ENCODE measurements at regions not wholly inside any gene's neighbourhood (a gene's known extent, or its start where the extent isn't known, plus 50 kb on each side); places are given as distances from the start of the nearest gene placed in this dataset.

DNA sequence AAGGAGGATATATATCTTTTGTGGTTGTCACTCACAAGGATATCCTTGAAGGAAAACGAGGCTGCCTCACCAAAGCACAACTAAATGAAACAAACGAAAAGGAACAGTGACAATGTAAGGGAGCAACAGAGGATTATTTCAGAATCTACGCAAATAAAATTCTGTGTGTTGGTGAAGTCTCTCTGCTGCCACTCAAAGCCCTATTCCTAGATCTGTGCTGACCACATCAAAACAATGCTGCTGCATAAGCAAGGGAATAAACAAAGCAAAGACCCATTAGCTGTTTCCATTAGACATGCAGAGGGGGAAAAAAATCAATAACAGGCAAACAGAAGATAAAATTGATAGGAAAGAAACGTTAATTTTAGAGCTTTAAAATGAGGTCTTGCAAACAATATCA is 204.4 kb downstream of the MZT1 start:
- no peak overlapping the region for H3K9ac ChIP-seq (ENCODE audit: low read depth, low read length, poor library complexity)
- H2AK5ac ChIP-seq (ENCODE audit: low read depth, low read length) = no peak overlapping the region
- no peak overlapping the region for H2AFZ ChIP-seq (ENCODE audit: low read length)
- H3K9me3 ChIP-seq (replicated peaks in 1 of 2; ENCODE audit: control insufficient read depth in 2 of 2, insufficient read depth in 1 of 2, low read depth in 1 of 2, low read length in 2 of 2) = no peaks in the 10 kb centered on the region
- no peak overlapping the region for H2BK12ac ChIP-seq (ENCODE audit: low read length)
- no peak overlapping the region for H3K14ac ChIP-seq (ENCODE audit: low read length)
- no peak overlapping the region for H2BK15ac ChIP-seq (ENCODE audit: low read length)
- H2BK5ac ChIP-seq (ENCODE audit: low read length) = no peak overlapping the region
- H3K4ac ChIP-seq (ENCODE audit: low read length) = no peak overlapping the region
- no peak overlapping the region for H3K4me2 ChIP-seq (ENCODE audit: insufficient read depth, low read length, poor library complexity, severe bottlenecking)
- DNase-seq (ENCODE audit: low spot score) = no peak
- peaks cover 0 to 44% (median 0%) of the 10 kb centered on the region in 3 experiments for H3K27me3 ChIP-seq (ENCODE audit: control insufficient read depth in 3 of 3, insufficient read depth in 3 of 3, low read depth in 1 of 3, low read length in 3 of 3)
- no peak overlapping the region for H2BK120ac ChIP-seq (ENCODE audit: low read depth, low read length)
- no peak overlapping the region for H4K8ac ChIP-seq (ENCODE audit: low read depth, low read length)
- no peaks in the 10 kb centered on the region for H3K79me1 ChIP-seq (ENCODE audit: low read depth, low read length)
- WGBS, 2 donors (ENCODE audit: extremely low coverage in 2 of 2, insufficient read length in 2 of 2, insufficient replicate concordance in 1 of 2) = no CpG with 5 or more reads among the region's 4 CpGs
- H3K4me1 ChIP-seq (ENCODE audit: control insufficient read depth in 2 of 2, insufficient read depth in 1 of 2, low read depth in 1 of 2, low read length in 2 of 2) = no peaks in the 10 kb centered on the region
- no peak overlapping the region for H3K18ac ChIP-seq (ENCODE audit: low read length)
- no peaks in the 10 kb centered on the region for H3K36me3 ChIP-seq (replicated peaks in 1 of 2; ENCODE audit: control insufficient read depth in 2 of 2, insufficient read depth in 2 of 2, low read length in 2 of 2)
- no peak overlapping the region for H3K27ac ChIP-seq (replicated peaks; ENCODE audit: low read length)
- no peak overlapping the region for H3K4me3 ChIP-seq (ENCODE audit: low read length in 2 of 2)
- no peak overlapping the region for H4K91ac ChIP-seq (ENCODE audit: low read depth, low read length, poor library complexity)
- no peak overlapping the region for H3K23ac ChIP-seq (ENCODE audit: low read depth, low read length, poor library complexity)

DNA sequence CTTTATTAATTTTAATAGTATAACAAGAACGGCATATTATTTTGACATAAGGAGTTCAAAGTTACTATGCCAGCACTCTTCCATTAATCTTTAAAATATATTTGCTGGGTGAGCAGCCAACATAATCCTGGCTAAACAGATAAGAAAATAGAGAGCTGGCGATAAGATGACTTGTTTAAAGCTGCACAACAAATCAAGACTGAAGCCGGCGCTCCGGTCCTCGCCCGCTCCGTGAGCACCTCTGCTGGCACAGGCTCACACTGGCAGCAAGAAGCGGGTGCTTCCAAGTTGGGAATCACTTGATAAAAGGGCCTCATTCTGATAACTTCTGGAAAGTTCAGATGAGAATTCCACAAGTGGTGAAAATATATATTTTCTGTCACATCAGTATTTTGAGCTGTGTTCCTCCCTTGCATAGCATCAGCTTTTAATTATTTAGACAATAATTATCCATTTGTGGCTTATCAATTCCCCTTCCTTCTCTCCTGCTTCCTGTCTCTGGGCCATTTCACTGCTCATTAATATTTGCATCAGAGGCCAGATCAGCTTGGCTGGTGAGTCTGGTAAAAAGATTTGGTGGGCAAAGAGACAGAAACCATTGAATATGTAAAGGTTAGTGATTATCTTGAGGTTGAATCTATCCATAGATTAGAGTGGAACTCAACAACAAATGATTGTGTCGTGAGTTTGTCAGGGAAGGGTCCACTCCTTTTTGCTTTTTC is 205.3 kb downstream of the MZT1 start:
- H2BK120ac ChIP-seq (ENCODE audit: low read depth, low read length) = no peak overlapping the region
- no peak overlapping the region for H3K27ac ChIP-seq (replicated peaks; ENCODE audit: low read length)
- H2AK5ac ChIP-seq (ENCODE audit: low read depth, low read length) = no peak overlapping the region
- no peak overlapping the region for H2AFZ ChIP-seq (ENCODE audit: low read length)
- no peak overlapping the region for H3K14ac ChIP-seq (ENCODE audit: low read length)
- H3K4me1 ChIP-seq (ENCODE audit: control insufficient read depth in 2 of 2, insufficient read depth in 1 of 2, low read depth in 1 of 2, low read length in 2 of 2) = no peaks in the 10 kb centered on the region
- H4K91ac ChIP-seq (ENCODE audit: low read depth, low read length, poor library complexity) = no peak overlapping the region
- DNase-seq (ENCODE audit: low spot score) = no peak
- no peak overlapping the region for H2BK15ac ChIP-seq (ENCODE audit: low read length)
- no CpG with 5 or more reads among the region's 10 CpGs for WGBS, 2 donors (ENCODE audit: extremely low coverage in 2 of 2, insufficient read length in 2 of 2, insufficient replicate concordance in 1 of 2)
- H3K27me3 ChIP-seq (ENCODE audit: control insufficient read depth in 3 of 3, insufficient read depth in 3 of 3, low read depth in 1 of 3, low read length in 3 of 3) = peaks cover 0 to 51% (median 0%) of the 10 kb centered on the region in 3 experiments
- no peak overlapping the region for H3K18ac ChIP-seq (ENCODE audit: low read length)
- H3K4ac ChIP-seq (ENCODE audit: low read length) = no peak overlapping the region
- H2BK5ac ChIP-seq (ENCODE audit: low read length) = no peak overlapping the region
- no peak overlapping the region for H3K9ac ChIP-seq (ENCODE audit: low read depth, low read length, poor library complexity)
- H3K4me2 ChIP-seq (ENCODE audit: insufficient read depth, low read length, poor library complexity, severe bottlenecking) = no peak overlapping the region
- H4K8ac ChIP-seq (ENCODE audit: low read depth, low read length) = no peak overlapping the region
- H2BK12ac ChIP-seq (ENCODE audit: low read length) = no peak overlapping the region
- no peak overlapping the region for H3K23ac ChIP-seq (ENCODE audit: low read depth, low read length, poor library complexity)
- no peaks in the 10 kb centered on the region for H3K36me3 ChIP-seq (replicated peaks in 1 of 2; ENCODE audit: control insufficient read depth in 2 of 2, insufficient read depth in 2 of 2, low read length in 2 of 2)
- no peaks in the 10 kb centered on the region for H3K9me3 ChIP-seq (replicated peaks in 1 of 2; ENCODE audit: control insufficient read depth in 2 of 2, insufficient read depth in 1 of 2, low read depth in 1 of 2, low read length in 2 of 2)
- no peaks in the 10 kb centered on the region for H3K79me1 ChIP-seq (ENCODE audit: low read depth, low read length)
- H3K4me3 ChIP-seq (ENCODE audit: low read length in 2 of 2) = no peak overlapping the region

DNA sequence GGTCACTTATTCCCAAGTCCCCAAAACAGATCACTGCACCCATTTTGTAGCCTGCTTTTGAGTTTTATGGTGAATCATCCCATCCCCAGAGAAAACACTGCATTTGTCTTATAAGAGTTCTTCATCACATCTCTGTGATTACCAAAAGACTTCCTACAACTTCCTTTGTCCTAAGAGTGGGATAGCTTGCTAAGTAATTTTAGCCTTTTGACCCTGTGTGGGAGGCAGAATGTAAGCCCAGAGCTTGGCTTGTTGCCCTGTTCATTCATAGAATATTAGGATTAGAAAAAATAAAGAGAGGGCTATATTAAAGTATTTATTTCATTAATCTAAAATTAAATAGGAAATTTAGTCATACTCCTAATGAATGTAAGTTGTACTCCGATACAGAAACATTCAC is 213.3 kb downstream of the MZT1 start:
- Histone ChIP-seq H3K27me3 (ENCODE audit: control insufficient read depth in 3 of 3, insufficient read depth in 3 of 3, low read depth in 1 of 3, low read length in 3 of 3) (peaks cover 0 to 13% (median 0%) of the 10 kb centered on the region in 3 experiments), H3K4me1 (ENCODE audit: control insufficient read depth in 2 of 2, insufficient read depth in 1 of 2, low read depth in 1 of 2, low read length in 2 of 2) (peaks cover 0 to 13% of the 10 kb centered on the region in 2 donors), H3K18ac (ENCODE audit: low read length) (no peak overlapping the region), H4K8ac (ENCODE audit: low read depth, low read length) (no peak overlapping the region), H2AFZ (ENCODE audit: low read length) (no peak overlapping the region), H3K79me1 (ENCODE audit: low read depth, low read length) (no peaks in the 10 kb centered on the region), H3K23ac (ENCODE audit: low read depth, low read length, poor library complexity) (no peak overlapping the region), H2AK5ac (ENCODE audit: low read depth, low read length) (no peak overlapping the region), H3K9ac (ENCODE audit: low read depth, low read length, poor library complexity) (no peak overlapping the region), H2BK120ac (ENCODE audit: low read depth, low read length) (no peak overlapping the region), H3K4ac (ENCODE audit: low read length) (no peak overlapping the region), H2BK15ac (ENCODE audit: low read length) (no peak overlapping the region), H3K9me3 (replicated peaks in 1 of 2; ENCODE audit: control insufficient read depth in 2 of 2, insufficient read depth in 1 of 2, low read depth in 1 of 2, low read length in 2 of 2) (no peaks in the 10 kb centered on the region), H3K27ac (replicated peaks; ENCODE audit: low read length) (no peak overlapping the region), H2BK12ac (ENCODE audit: low read length) (no peak overlapping the region), H3K14ac (ENCODE audit: low read length) (no peak overlapping the region), H3K4me2 (ENCODE audit: insufficient read depth, low read length, poor library complexity, severe bottlenecking) (no peak overlapping the region), H3K36me3 (replicated peaks in 1 of 2; ENCODE audit: control insufficient read depth in 2 of 2, insufficient read depth in 2 of 2, low read length in 2 of 2) (no peaks in the 10 kb centered on the region), H2BK5ac (ENCODE audit: low read length) (no peak overlapping the region), H4K91ac (ENCODE audit: low read depth, low read length, poor library complexity) (no peak overlapping the region), H3K4me3 (ENCODE audit: low read length in 2 of 2) (no peak overlapping the region)
- DNase-seq (ENCODE audit: low spot score) = no peak
- no CpG with 5 or more reads among the region's 1 CpG for WGBS, 2 donors (ENCODE audit: extremely low coverage in 2 of 2, insufficient read length in 2 of 2, insufficient replicate concordance in 1 of 2)

DNA sequence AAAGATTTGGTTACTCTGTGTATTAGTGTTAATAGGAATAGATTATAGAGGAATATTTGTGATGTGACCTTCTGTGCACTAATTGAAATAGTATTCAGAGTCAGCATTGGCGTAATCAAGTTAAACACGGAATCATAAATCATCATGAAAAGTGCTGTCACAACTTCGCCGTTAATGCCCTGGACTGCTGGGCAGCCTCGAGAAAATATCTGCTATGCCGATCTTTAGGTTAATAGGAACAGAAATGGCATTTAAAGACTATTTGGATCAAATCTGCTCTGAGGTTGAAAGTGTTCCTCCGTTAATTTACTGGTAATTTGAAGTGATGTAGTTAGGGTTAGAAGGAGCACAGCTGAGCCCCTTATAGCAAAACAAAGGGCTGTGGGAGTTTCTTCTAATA is 219.0 kb downstream of the MZT1 start:
- Histone ChIP-seq H2BK5ac (ENCODE audit: low read length) (no peak overlapping the region), H3K79me1 (ENCODE audit: low read depth, low read length) (no peaks in the 10 kb centered on the region), H3K4me3 (ENCODE audit: low read length in 2 of 2) (no peak overlapping the region), H3K4ac (ENCODE audit: low read length) (no peak overlapping the region), H3K23ac (ENCODE audit: low read depth, low read length, poor library complexity) (no peak overlapping the region), H3K4me2 (ENCODE audit: insufficient read depth, low read length, poor library complexity, severe bottlenecking) (no peak overlapping the region), H3K36me3 (replicated peaks in 1 of 2; ENCODE audit: control insufficient read depth in 2 of 2, insufficient read depth in 2 of 2, low read length in 2 of 2) (no peaks in the 10 kb centered on the region), H2AFZ (ENCODE audit: low read length) (no peak overlapping the region), H3K9ac (ENCODE audit: low read depth, low read length, poor library complexity) (no peak overlapping the region), H3K27ac (replicated peaks; ENCODE audit: low read length) (no peak overlapping the region), H2BK12ac (ENCODE audit: low read length) (no peak overlapping the region), H4K8ac (ENCODE audit: low read depth, low read length) (no peak overlapping the region), H3K9me3 (replicated peaks in 1 of 2; ENCODE audit: control insufficient read depth in 2 of 2, insufficient read depth in 1 of 2, low read depth in 1 of 2, low read length in 2 of 2) (no peaks in the 10 kb centered on the region), H2BK120ac (ENCODE audit: low read depth, low read length) (no peak overlapping the region), H3K18ac (ENCODE audit: low read length) (no peak overlapping the region), H3K14ac (ENCODE audit: low read length) (no peak overlapping the region), H3K27me3 (ENCODE audit: control insufficient read depth in 3 of 3, insufficient read depth in 3 of 3, low read depth in 1 of 3, low read length in 3 of 3) (no peaks in the 10 kb centered on the region), H3K4me1 (ENCODE audit: control insufficient read depth in 2 of 2, insufficient read depth in 1 of 2, low read depth in 1 of 2, low read length in 2 of 2) (peaks cover 2% of the 10 kb centered on the region in 2 donors), H4K91ac (ENCODE audit: low read depth, low read length, poor library complexity) (no peak overlapping the region), H2AK5ac (ENCODE audit: low read depth, low read length) (no peak overlapping the region), H2BK15ac (ENCODE audit: low read length) (no peak overlapping the region)
- no peak for DNase-seq (ENCODE audit: low spot score)
- WGBS, 2 donors (ENCODE audit: extremely low coverage in 2 of 2, insufficient read length in 2 of 2, insufficient replicate concordance in 1 of 2) = no CpG with 5 or more reads among the region's 7 CpGs

All from neuronal stem cell (in vitro differentiated cells).